ENCODE measurements at regions not wholly inside any gene's neighbourhood (a gene's known extent, or its start where the extent isn't known, plus 50 kb on each side); places are given as distances from the start of the nearest gene placed in this dataset.

GRCh38 chr18:71625556-71626090 is 918.5 kb downstream of the CBLN2 start:
- no peak for DNase-seq

GRCh38 chr18:71598374-71598773 is 945.8 kb downstream of the CBLN2 start:
- 10% methylated on average over 1 of the region's 1 CpG for WGBS (ENCODE audit: insufficient coverage, low coverage, low lambda C conversion rate, missing lambda C conversion rate)

More at GRCh38 chr18:71625556-71626090, 918.5 kb downstream of the CBLN2 start:
- 50% methylated on average over 1 of the region's 1 CpG for WGBS (ENCODE audit: insufficient coverage, low coverage, low lambda C conversion rate, missing lambda C conversion rate)
- H3K36me3 ChIP-seq: no peaks in the 10 kb centered on the region
- no peak for ATAC-seq
- H3K4me1 ChIP-seq: no peaks in the 10 kb centered on the region
- no peak overlapping the region for H3K27ac ChIP-seq
- no peak for TF ChIP-seq CTCF (IDR thresholded peaks at IDR 0.05)
- TF ChIP-seq POLR2A (IDR thresholded peaks at IDR 0.05): no peak
- intact Hi-C loops (cut with DNase I): no loop called here
- no peaks in the 10 kb centered on the region for H3K27me3 ChIP-seq
- H3K9me3 ChIP-seq: no peaks in the 10 kb centered on the region
- no peak overlapping the region for H3K4me3 ChIP-seq

GRCh38 chr18:71597219-71597618 is 946.9 kb downstream of the CBLN2 start:
- no peak overlapping the region for H3K27ac ChIP-seq
- H3K4me1 ChIP-seq: no peaks in the 10 kb centered on the region
- H3K36me3 ChIP-seq: no peaks in the 10 kb centered on the region
- no peak for TF ChIP-seq CTCF (IDR thresholded peaks at IDR 0.05)
- TF ChIP-seq POLR2A (IDR thresholded peaks at IDR 0.05): no peak
- H3K4me3 ChIP-seq: no peak overlapping the region
- intact Hi-C loops (cut with DNase I): no loop called here
- WGBS (ENCODE audit: insufficient coverage, low coverage, low lambda C conversion rate, missing lambda C conversion rate): 24% methylated on average over 1 of the region's 1 CpG
- no peaks in the 10 kb centered on the region for H3K9me3 ChIP-seq
- ATAC-seq (no peak), DNase-seq (no peak)
- H3K27me3 ChIP-seq: no peaks in the 10 kb centered on the region

More at GRCh38 chr18:71598374-71598773, 945.8 kb downstream of the CBLN2 start:
- no peak for ATAC-seq
- no peaks in the 10 kb centered on the region for H3K9me3 ChIP-seq
- intact Hi-C loops (cut with DNase I): no loop called here
- H3K27me3 ChIP-seq: no peaks in the 10 kb centered on the region
- no peak overlapping the region for H3K27ac ChIP-seq
- no peak overlapping the region for H3K4me3 ChIP-seq
- H3K36me3 ChIP-seq: no peaks in the 10 kb centered on the region
- H3K4me1 ChIP-seq: no peaks in the 10 kb centered on the region
- TF ChIP-seq POLR2A (IDR thresholded peaks at IDR 0.05): no peak
- no peak for TF ChIP-seq CTCF (IDR thresholded peaks at IDR 0.05)
- DNase-seq: no peak

- H3K9me3 ChIP-seq: no peaks in the 10 kb centered on the region
- H3K36me3 ChIP-seq: no peaks in the 10 kb centered on the region
- H3K4me1 ChIP-seq: no peaks in the 10 kb centered on the region
- H3K27ac ChIP-seq: no peak overlapping the region
- 69% methylated on average over 4 of the region's 4 CpGs for WGBS (ENCODE audit: insufficient coverage, low coverage, low lambda C conversion rate, missing lambda C conversion rate)
- intact Hi-C loops (cut with DNase I): no loop called here
- no peak for DNase-seq
- TF ChIP-seq CTCF (IDR thresholded peaks at IDR 0.05) (no peak), POLR2A (IDR thresholded peaks at IDR 0.05) (no peak)
- ATAC-seq: no peak
- no peak overlapping the region for H3K4me3 ChIP-seq
- H3K27me3 ChIP-seq: no peaks in the 10 kb centered on the region
Measured at GRCh38 chr18:71583252-71583651, 960.9 kb downstream of the CBLN2 start.

GRCh38 chr18:71554686-71555085 is 989.5 kb downstream of the CBLN2 start:
- Histone ChIP-seq H3K36me3 (no peaks in the 10 kb centered on the region), H3K27me3 (no peaks in the 10 kb centered on the region), H3K9me3 (no peaks in the 10 kb centered on the region), H3K4me1 (no peaks in the 10 kb centered on the region), H3K4me3 (no peak overlapping the region), H3K27ac (no peak overlapping the region)
- WGBS (ENCODE audit: insufficient coverage, low coverage, low lambda C conversion rate, missing lambda C conversion rate): 24% methylated on average over 2 of the region's 2 CpGs
- DNase-seq (no peak), ATAC-seq (no peak)
- no peak for TF ChIP-seq POLR2A (IDR thresholded peaks at IDR 0.05)
- no peak for TF ChIP-seq CTCF (IDR thresholded peaks at IDR 0.05)
- intact Hi-C loops (cut with DNase I): no loop called here

Measured in right lobe of liver (tissue), 6 donors.